ENCODE measurements at regions not wholly inside any gene's neighbourhood (a gene's known extent, or its start where the extent isn't known, plus 50 kb on each side); places are given as distances from the start of the nearest gene placed in this dataset.

GRCh38 chr3:88282528-88283241, 132.9 kb downstream of the C3orf38 start:
- TF ChIP-seq, protein P1, sequence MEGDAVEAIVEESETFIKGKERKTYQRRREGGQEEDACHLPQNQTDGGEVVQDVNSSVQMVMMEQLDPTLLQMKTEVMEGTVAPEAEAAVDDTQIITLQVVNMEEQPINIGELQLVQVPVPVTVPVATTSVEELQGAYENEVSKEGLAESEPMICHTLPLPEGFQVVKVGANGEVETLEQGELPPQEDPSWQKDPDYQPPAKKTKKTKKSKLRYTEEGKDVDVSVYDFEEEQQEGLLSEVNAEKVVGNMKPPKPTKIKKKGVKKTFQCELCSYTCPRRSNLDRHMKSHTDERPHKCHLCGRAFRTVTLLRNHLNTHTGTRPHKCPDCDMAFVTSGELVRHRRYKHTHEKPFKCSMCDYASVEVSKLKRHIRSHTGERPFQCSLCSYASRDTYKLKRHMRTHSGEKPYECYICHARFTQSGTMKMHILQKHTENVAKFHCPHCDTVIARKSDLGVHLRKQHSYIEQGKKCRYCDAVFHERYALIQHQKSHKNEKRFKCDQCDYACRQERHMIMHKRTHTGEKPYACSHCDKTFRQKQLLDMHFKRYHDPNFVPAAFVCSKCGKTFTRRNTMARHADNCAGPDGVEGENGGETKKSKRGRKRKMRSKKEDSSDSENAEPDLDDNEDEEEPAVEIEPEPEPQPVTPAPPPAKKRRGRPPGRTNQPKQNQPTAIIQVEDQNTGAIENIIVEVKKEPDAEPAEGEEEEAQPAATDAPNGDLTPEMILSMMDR (conservative IDR thresholded peaks at IDR 0.05 in 1 of 2, IDR thresholded peaks at IDR 0.05 in 1 of 2; ENCODE audit: extremely low read depth in 1 of 2, insufficient read depth in 1 of 2, low read depth in 1 of 2, low read length in 2 of 2) = no peak
- TF ChIP-seq EZH2 (IDR thresholded peaks at IDR 0.05; ENCODE audit: borderline replicate concordance, low read length) = no peak

Data from mammary epithelial cell (primary cell).